H1 (cell line): ENCODE measurements at regions not wholly inside any gene's neighbourhood (a gene's known extent, or its start where the extent isn't known, plus 50 kb on each side); places are given as distances from the start of the nearest gene placed in this dataset.

Experiments used
- CTCF ChIA-PET: fragments of 300-600 bp; sonication (Branson Sonifier 250); formaldehyde crosslinking; loops from one replicate; lab custom pipeline; 2021; ENCODE audit not compliant: partially characterized antibody; lab: Charles Lee
- POLR2A ChIA-PET: fragments of 300-600 bp; sonication (Branson Sonifier 250); formaldehyde crosslinking; loops from one replicate; lab custom pipeline; 2021; ENCODE audit warnings: inconsistent platforms; ENCODE audit not compliant: partially characterized antibody; lab: Charles Lee
- DNase-seq, 2 experiments: peaks; one replicate each; pipeline versions ENCODE4 v3.0.0 to v3.0.0-alpha.2; 2010 to 2022; ENCODE audit warnings: low spot score in 2 of 2, low read depth in 1 of 2, mixed read lengths in 1 of 2
- FAIRE-seq: peaks from 2 replicates; lab custom pipeline; 2011; peaks lifted over from hg19 to GRCh38; lab: Jason Lieb, UNC
- H2AFZ ChIP-seq: 2 replicates; pipeline ENCODE4 v1.8.1; 2012; ENCODE audit warnings: low read length, inconsistent platforms
- H2AK5ac ChIP-seq: 2 replicates; pipeline ENCODE4 v1.6.1; 2013; ENCODE audit warnings: low read depth, low read length
- H2BK120ac ChIP-seq: replicated peaks from 2 replicates; pipeline ENCODE3; 2013; ENCODE audit warnings: low read depth, low read length, inconsistent platforms
- H2BK12ac ChIP-seq: 2 replicates; pipeline ENCODE4 v1.6.1; 2013; ENCODE audit warnings: low read depth, low read length
- H2BK15ac ChIP-seq: 2 replicates; pipeline ENCODE4 v1.6.1; 2013; ENCODE audit warnings: low read length
- H2BK20ac ChIP-seq: 2 replicates; pipeline ENCODE4 v1.6.1; 2013; ENCODE audit warnings: low read length
- H2BK5ac ChIP-seq: 2 replicates; pipeline ENCODE4 v1.6.1; 2013; ENCODE audit warnings: low read depth, low read length
- H3K14ac ChIP-seq: 2 replicates; pipeline ENCODE4 v1.6.1; 2013; ENCODE audit warnings: inconsistent platforms; ENCODE audit not compliant: insufficient read length
- H3K18ac ChIP-seq: 2 replicates; pipeline ENCODE4 v1.6.1; 2013; ENCODE audit warnings: low read length; ENCODE audit errors: extremely low read depth
- H3K23ac ChIP-seq: 2 replicates; pipeline ENCODE4 v1.6.1; 2013; ENCODE audit warnings: inconsistent platforms; ENCODE audit not compliant: insufficient read length
- H3K23me2 ChIP-seq: 2 replicates; pipeline ENCODE4 v1.6.1; 2013; ENCODE audit warnings: low read depth, low read length
- H3K27ac ChIP-seq: 2 replicates; pipeline ENCODE4 v1.6.1; 2011; ENCODE audit warnings: low read depth, low read length, inconsistent platforms
- H3K27me3 ChIP-seq, 4 experiments: replicated peaks in 1 of 4; 1 replicate in 1 of 4; 2 replicates in 3 of 4; pipeline versions ENCODE4 v1.6.1 to v1.8.1; 2011 to 2013; ENCODE audit warnings: low read length in 3 of 4, mild to moderate bottlenecking in 3 of 4, inconsistent platforms in 2 of 4, mixed read lengths in 2 of 4, moderate library complexity in 1 of 4; ENCODE audit not compliant: control insufficient read depth in 3 of 4, insufficient read depth in 3 of 4; ENCODE audit errors: extremely low read depth in 1 of 4
- H3K36me3 ChIP-seq, 4 experiments: 2 replicates each; pipeline versions ENCODE4 v1.6.1 to v1.8.1; 2011 to 2013; ENCODE audit warnings: mild to moderate bottlenecking in 4 of 4, low read length in 3 of 4, moderate library complexity in 2 of 4, control low read depth in 1 of 4, inconsistent platforms in 1 of 4; ENCODE audit not compliant: insufficient read depth in 4 of 4, control insufficient read depth in 2 of 4
- H3K4ac ChIP-seq: replicated peaks from 2 replicates; pipeline ENCODE3; 2013; ENCODE audit warnings: low read length, low read depth, mixed read lengths, inconsistent platforms; ENCODE audit not compliant: insufficient read length
- H3K4me1 ChIP-seq, 4 experiments: replicated peaks in 1 of 4; 1 replicate in 1 of 4; 2 replicates in 3 of 4; pipeline versions ENCODE4 v1.6.1 to v1.8.1; 2011 to 2013; ENCODE audit warnings: low read length in 3 of 4, inconsistent platforms in 2 of 4, mixed read lengths in 1 of 4; ENCODE audit not compliant: insufficient read depth in 4 of 4, control insufficient read depth in 3 of 4
- H3K4me2 ChIP-seq, 2 experiments: 2 replicates each; pipeline versions ENCODE4 v1.6.1 to v1.8.1; 2011 to 2013; ENCODE audit warnings: low read depth in 2 of 2, low read length in 2 of 2, control low read depth in 1 of 2, inconsistent platforms in 1 of 2, mild to moderate bottlenecking in 1 of 2; ENCODE audit not compliant: insufficient read depth in 1 of 2
- H3K4me3 ChIP-seq, 4 experiments: fragments of 200-600, 300-600 bp in 1 of 4; sonication (generic), shearing (Covaris generic), sonication (Bioruptor Twin) in 1 of 4; 2 replicates each; pipeline versions ENCODE4 v1.5.1 to v1.8.1; 2011 to 2016; ENCODE audit warnings: low read length in 4 of 4, low read depth in 3 of 4, control low read depth in 2 of 4, inconsistent platforms in 2 of 4, mild to moderate bottlenecking in 2 of 4, mixed read lengths in 1 of 4, moderate library complexity in 1 of 4; ENCODE audit not compliant: insufficient read depth in 2 of 4; ENCODE audit errors: extremely low read depth in 1 of 4
- H3K56ac ChIP-seq: replicated peaks from 2 replicates; pipeline ENCODE3; 2013; ENCODE audit warnings: low read depth, mild to moderate bottlenecking, mixed read lengths, low read length, inconsistent platforms; ENCODE audit not compliant: insufficient read length
- H3K79me1 ChIP-seq: 2 replicates; pipeline ENCODE4 v1.6.1; 2013; ENCODE audit warnings: low read depth, low read length, control low read depth
- H3K79me2 ChIP-seq, 2 experiments: 2 replicates each; pipeline versions ENCODE4 v1.6.1 to v1.8.1; 2012 to 2013; ENCODE audit warnings: low read length in 2 of 2, mild to moderate bottlenecking in 2 of 2, inconsistent platforms in 1 of 2; ENCODE audit not compliant: insufficient read depth in 2 of 2, control insufficient read depth in 1 of 2
- H3K9ac ChIP-seq, 4 experiments: replicated peaks in 1 of 4; 1 replicate in 1 of 4; 2 replicates in 3 of 4; pipeline versions ENCODE4 v1.6.1 to v1.8.1; 2011 to 2013; ENCODE audit warnings: low read depth in 3 of 4, low read length in 3 of 4, control low read depth in 2 of 4, mild to moderate bottlenecking in 2 of 4, moderate library complexity in 2 of 4, inconsistent platforms in 1 of 4; ENCODE audit errors: extremely low read depth in 1 of 4
- H3K9me3 ChIP-seq, 2 experiments: 2 replicates each; pipeline versions ENCODE4 v1.6.1 to v1.8.1; 2012 to 2013; ENCODE audit warnings: mild to moderate bottlenecking in 2 of 2, moderate library complexity in 2 of 2, control low read depth in 1 of 2, inconsistent platforms in 1 of 2, low read depth in 1 of 2, low read length in 1 of 2, mixed read lengths in 1 of 2; ENCODE audit not compliant: insufficient read depth in 2 of 2
- H4K20me1 ChIP-seq, 2 experiments: replicated peaks in 1 of 2; 2 replicates each; pipeline versions ENCODE3 to v1.8.1; 2011 to 2013; ENCODE audit warnings: inconsistent platforms in 2 of 2, low read length in 2 of 2, mild to moderate bottlenecking in 1 of 2; ENCODE audit not compliant: insufficient read depth in 2 of 2, control insufficient read depth in 1 of 2
- H4K5ac ChIP-seq: 2 replicates; pipeline ENCODE4 v1.6.1; 2013; ENCODE audit warnings: low read length, low read depth, mixed read lengths, inconsistent platforms; ENCODE audit not compliant: insufficient read length
- H4K8ac ChIP-seq: 2 replicates; pipeline ENCODE4 v1.8.0; 2013; ENCODE audit warnings: mild to moderate bottlenecking, moderate library complexity, low read length, inconsistent platforms; ENCODE audit not compliant: insufficient read depth; ENCODE audit errors: extremely low read depth
- H4K91ac ChIP-seq: replicated peaks from 2 replicates; pipeline ENCODE3; 2013; ENCODE audit warnings: low read length, mixed read lengths, inconsistent platforms; ENCODE audit not compliant: insufficient read length
- FOSL1 ChIP-seq: IDR thresholded peaks from 2 replicates; pipeline ENCODE4 v1.6.1; 2011; ENCODE audit warnings: mild to moderate bottlenecking, low read depth, low read length, moderate library complexity; ENCODE audit not compliant: insufficient read depth
- TBP ChIP-seq: IDR thresholded peaks from 2 replicates; pipeline ENCODE4 v1.6.1; 2011; ENCODE audit warnings: low read depth, low read length, improper control_type of control experiment
- WGBS, 2 experiments: shearing (Covaris generic) in 1 of 2; methylation state at CpG; one replicate each; pipeline versions ENCODE4 v1.1.6 to v1.1.7; 2013 to 2015; ENCODE audit warnings: low lambda C conversion rate in 2 of 2, mixed read lengths in 2 of 2, inconsistent platforms in 1 of 2, low coverage in 1 of 2, missing lambda C conversion rate in 1 of 2; ENCODE audit not compliant: insufficient replicate concordance in 2 of 2, insufficient coverage in 1 of 2, insufficient read length in 1 of 2; ENCODE audit errors: extremely low coverage in 1 of 2, missing lambda C conversion rate in 1 of 2; 5-methylcytosine and 5-hydroxymethylcytosine counted together

DNA sequence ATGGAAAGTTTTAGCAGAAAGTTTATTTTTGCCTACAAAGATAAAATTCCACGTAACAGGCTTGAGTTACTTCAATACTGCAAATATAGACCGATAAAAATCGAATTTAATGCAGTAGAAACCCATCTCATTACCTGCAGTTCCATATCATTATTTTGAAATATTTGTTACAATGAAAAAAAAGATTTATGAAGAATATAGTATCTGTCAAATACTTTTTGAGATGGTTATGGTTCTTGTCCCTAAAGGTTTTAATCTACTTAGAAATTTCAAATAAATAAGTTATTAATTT is 273.5 kb downstream of the ADAMTS20 start:
- H3K9me3 ChIP-seq = peaks cover 2 to 9% of the 10 kb centered on the region in 2 experiments; a peak in 1 of 4 replicates
- TF ChIP-seq TBP = no peak
- TF ChIP-seq FOSL1 = no peak
- TF ChIP-seq, all 59 proteins: peak for 0
- Histone ChIP-seq H2AK5ac (no peak overlapping the region), H2BK15ac (no peak overlapping the region), H4K8ac (no peak overlapping the region), H3K79me2 (no peaks in the 10 kb centered on the region), H3K9ac (no peak overlapping the region), H2AFZ (no peak overlapping the region), H2BK20ac (no peak overlapping the region), H4K91ac (no peak overlapping the region), H3K4me2 (no peak overlapping the region), H3K27ac (no peak overlapping the region), H3K4me1 (peaks cover 0 to 3% (median under 1%) of the 10 kb centered on the region in 4 experiments; a peak in 3 of 7 replicates), H3K4ac (no peak overlapping the region), H3K36me3 (no peaks in the 10 kb centered on the region), H2BK12ac (no peak overlapping the region), H4K5ac (no peak overlapping the region), H4K20me1 (no peaks in the 10 kb centered on the region), H2BK5ac (no peak overlapping the region), H2BK120ac (no peak overlapping the region), H3K79me1 (no peaks in the 10 kb centered on the region), H3K4me3 (no peak overlapping the region), H3K23ac (no peak overlapping the region), H3K23me2 (no peaks in the 10 kb centered on the region), H3K18ac (no peak overlapping the region), H3K56ac (no peak overlapping the region), H3K27me3 (no peaks in the 10 kb centered on the region), H3K14ac (no peak overlapping the region)
- CTCF ChIA-PET = no interaction called here
- DNase-seq (no peak), FAIRE-seq (no peak)
- WGBS, 2 experiments = 88% methylated on average over 3 of the region's 3 CpGs; no CpG with 5 or more reads in 1 of the 2 experiments
- POLR2A ChIA-PET = interaction anchor here (0.6 kb wide), 1 partner anchor 1493 kb away, joined by 3 read pairs; no protein-coding TSS in a partner anchor
